NCI-H345 treated with DMSO at 0.1 percent for 48 hours (cell line): ENCODE measurements at regions not wholly inside any gene's neighbourhood (a gene's known extent, or its start where the extent isn't known, plus 50 kb on each side); places are given as distances from the start of the nearest gene placed in this dataset.

Source experiments
- DNase-seq: peaks from one replicate; lab custom pipeline; 2025; ENCODE audit not compliant: unreplicated experiment; lab: John Stamatoyannopoulos, UW

DNA sequence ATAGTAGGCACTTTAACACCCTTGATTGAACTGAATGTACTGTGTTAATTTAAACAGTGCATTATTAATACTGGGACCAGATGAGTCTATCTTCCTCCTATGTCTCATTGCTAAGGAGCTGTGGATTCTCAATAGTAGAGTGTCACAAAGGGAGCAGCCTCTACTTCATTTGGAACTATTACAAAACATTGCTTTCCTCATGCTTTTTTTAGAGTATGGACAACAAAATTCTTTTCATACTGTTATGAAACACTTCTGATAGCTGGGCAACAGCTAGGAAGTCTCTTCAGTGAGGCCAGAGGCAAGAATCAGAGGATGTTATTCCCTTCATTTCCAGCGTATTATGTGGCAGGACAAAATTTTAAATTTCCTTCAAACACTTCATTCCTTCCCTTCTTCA is 160.8 kb downstream of the FBXO8 start:
- no peak for DNase-seq

DNA sequence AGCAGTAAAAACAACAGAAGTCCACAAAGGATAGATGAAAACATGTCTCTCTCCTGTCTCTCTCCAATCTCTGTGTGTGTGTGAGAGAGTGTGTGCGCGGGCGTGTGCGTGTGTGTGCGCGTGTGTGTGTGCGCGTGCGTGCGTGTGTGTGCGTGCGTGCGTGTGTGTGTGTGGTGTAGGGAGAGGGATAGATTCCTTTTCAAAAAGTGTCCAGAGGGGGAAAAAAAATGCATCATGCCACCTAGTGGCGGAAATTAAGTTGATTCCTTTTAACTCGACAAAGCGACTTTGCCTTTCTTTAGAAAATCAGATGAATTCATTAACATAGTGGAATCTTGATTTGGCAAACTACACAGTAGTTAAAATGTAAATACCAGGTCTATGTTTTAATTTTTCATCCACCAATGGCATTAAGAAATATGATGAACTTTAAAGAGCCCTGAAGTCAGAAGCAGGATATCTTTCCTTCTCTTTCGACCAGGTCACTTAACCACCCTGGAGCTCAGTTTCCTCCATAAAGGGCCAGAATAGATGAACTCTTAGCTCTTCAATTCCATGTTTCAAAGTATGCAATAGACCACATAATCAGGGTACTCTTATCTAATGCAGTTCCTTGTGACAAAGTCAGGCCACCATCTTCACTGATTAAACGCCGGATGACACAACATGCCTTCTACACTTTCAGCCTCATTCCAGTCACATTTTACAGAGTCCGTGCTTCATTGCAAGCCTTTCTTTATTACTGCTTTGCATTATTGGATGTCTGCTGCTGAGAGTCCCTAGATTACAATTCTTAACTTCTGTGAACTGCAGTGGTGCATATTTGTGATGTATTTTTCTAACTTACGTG is 162.8 kb downstream of the FBXO8 start:
- DNase-seq: peak; percentile 1

DNA sequence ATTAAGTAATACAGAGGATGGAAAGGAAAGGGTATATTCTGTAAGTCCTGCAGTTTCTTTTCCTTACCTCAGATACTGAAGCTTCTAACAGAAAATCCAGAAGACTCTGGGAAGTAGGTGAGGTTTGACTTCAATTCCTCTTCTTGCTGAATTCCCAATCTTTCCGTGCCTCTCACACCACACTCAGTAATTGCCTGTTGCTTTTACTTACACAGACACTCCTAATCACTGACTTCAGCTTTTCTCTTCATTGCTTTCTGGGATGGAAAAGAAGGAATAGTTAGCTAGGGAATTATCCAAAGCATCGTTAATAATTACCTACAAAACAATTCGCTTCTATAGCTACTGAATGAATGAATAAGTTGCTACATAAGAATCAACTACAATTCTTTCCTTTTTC is 163.6 kb downstream of the FBXO8 start:
- DNase-seq: no peak

DNA sequence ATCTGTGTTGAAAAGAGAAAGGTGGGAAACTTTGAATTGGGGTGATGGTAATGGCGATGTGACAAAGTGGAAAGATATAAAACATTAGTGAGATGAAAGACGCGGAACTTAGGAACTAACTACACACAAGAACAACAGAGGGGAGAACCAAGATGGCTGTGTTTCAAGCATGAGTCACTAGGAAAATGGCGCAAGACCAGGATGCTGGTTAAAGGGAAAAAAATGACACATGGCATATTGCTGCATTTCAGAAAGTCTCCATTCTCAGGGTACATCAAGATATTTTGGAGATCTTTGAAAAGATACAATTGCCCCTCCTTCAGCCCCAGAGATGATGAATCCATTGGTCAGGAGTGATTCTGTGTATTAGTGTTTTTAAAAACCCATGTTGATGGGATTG is 164.4 kb downstream of the FBXO8 start:
- DNase-seq: no peak

DNA sequence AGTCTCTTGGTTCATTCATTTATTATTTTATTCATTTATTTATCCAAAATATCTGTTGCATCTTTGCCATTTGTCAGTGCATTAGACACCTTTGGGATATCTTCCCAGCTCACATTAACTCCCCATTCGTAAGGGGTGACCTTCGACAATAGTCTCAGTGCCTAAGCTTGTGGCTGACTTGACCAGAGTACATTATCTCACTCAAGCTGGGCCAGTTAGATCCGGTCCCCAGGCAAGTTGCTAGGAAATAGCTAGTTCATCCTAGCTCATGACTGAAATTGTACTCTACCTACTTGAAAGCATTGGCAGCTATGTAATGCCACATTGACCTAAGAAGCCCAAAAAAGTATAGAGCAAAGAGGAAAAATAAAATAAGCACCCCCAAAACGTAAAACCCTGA is 165.3 kb downstream of the FBXO8 start:
- no peak for DNase-seq

DNA sequence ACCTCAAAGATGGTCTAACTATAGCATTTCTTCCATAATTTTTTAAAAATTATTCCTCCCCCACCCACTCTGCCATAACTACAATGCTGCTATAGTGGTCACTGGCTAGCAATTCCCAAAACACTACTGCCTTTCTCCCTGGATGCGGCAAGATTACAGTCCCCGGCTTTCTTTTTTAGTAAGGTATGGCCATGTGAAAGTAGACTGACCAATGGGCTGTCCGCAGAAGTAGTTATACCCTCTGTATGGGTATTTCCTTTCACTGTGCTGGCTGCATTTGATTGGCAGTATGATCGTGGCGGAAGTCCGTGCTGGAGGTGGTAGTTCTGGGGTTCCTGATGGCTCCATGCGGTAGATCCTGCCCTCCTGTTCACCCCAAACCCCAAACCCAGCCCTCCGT is 166.0 kb downstream of the FBXO8 start:
- no peak for DNase-seq

DNA sequence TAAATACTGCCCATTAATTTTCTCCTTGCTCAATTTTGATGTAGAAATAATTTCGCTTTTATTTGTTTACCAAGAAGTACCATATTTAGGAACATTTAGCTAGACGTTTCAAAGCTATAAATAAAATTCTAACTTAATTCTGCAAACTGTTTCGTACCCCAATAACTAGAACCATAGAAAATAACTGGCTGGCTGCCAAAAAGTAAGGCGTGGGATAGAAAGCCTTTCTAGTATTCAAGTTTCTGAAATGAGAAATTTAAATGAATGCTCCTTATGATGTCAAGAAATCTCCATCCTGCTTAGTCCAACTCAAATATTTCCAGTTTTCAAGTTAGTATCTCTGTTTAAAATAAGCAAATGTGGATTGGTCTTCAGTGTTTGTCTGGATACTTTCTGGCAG is 167.4 kb downstream of the FBXO8 start:
- no peak for DNase-seq

DNA sequence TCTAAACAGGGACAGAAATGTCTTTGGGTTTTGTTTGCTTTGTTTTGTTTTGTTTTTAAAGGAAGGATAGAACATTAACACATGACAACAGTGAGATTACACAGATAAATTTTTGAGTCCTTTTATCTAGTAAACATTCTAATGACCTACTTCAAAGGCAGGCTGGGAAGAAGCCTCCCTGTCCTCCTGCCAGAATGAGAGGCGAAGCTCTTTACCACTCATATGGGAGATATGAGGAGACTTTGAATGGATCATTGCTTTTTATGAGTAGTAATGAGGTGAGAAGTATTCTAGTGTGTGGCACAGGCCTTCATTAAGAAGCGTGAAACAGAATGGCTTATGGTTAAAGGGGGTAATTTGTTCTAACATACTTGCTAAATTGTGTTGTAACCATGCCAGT is 172.0 kb downstream of the FBXO8 start:
- DNase-seq: no peak

DNA sequence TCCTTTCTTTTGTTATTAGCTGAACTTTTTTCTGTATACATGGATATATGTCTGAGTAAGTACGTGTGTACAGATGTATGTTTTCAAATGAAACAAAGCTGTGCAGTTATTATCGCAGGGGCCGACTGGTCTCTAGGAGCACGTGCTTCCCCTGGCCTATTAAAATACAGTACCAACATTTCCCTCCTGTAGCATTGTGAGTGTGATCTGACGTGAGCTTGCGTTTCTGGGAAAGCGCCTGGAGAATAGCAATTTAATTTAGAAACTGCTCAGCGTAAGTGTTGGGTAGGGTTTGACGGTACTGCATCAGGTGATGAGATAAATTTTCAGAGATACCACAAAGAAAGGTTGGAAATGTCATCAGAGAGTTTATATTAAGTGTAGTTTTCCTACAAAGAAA is 173.3 kb downstream of the FBXO8 start:
- DNase-seq: no peak

DNA sequence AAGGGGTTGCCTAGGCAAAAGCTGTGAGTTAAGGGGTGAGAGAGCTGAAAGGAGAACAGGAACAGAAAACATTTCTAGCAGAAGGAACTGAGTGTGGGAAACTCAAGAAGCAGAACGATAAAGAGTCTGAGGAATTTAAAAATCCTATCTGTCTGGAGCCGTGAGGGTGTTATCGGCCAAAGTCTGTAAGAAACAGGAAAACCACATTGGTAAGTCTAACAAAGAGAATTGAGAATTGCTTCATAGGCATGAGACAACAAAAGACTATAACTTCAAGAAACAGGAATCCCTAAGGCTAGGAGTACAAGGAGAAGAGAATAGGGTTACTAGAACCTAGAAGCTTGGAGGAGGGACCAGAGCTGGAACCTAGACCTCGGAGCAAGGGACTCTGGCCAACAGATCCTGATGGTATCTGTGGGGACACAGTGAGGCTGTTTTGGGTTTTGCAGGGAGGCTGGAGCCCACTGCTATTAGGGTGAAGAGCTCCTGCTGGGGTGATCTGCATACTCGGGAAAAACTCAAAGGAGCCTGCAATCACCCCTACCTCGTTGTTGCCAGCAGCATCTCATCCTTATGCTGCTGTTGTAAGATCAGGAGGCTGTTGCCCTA is 175.6 kb downstream of the FBXO8 start:
- DNase-seq: no peak

DNA sequence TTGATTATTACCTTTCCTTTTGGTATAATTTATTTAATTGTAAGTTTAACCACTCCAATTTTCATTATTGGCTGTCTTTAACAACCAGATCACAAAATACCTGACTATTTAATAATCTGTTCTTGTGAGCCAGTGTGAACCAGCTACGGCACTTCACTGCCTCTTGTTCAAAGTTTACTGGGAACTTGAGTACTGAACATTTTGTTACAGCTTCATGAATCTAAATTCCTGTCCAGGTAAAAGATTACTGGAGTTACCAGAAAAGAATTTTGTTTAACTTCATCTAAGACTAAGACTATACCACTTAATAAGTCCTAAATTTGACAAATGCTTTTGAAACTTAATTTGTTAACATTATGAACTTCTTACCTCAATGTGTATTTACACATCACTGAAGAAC is 178.3 kb downstream of the FBXO8 start:
- DNase-seq: no peak

DNA sequence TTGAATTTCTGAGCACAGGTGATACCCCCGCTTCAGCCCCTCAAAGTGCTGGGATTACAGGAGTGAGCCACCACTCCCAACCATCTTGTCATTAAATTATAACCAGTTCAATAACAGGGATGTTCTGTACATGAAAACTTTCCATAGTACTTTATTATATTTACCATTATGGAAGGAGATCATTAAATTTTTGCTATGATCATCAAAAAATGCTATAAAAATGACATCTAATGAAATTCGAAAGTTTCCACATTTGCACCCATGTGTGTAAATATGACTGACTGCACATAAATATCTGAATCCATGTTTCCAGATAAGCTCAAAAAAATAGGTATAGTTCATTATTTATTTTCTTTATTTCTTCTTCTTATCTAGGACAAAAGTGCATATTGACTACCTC is 182.6 kb downstream of the FBXO8 start:
- no peak for DNase-seq

DNA sequence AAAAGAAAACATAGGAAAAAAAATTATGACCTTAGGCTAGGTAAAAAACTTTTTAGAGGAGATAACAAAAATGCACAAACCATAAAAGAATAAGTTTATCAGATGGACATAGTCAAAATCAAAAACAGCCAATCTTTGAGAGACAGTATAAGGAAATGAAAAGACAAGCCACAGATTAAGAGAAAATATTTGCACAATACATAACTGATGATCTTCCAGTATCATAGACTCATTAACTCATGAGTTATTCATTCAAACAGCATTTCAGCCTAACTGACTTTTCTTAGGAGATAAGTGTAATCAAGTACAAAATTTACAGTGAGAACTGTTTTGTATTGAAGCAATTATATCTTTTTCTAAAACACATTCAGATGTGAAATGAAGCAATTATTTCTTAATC is 183.8 kb downstream of the FBXO8 start:
- no peak for DNase-seq

DNA sequence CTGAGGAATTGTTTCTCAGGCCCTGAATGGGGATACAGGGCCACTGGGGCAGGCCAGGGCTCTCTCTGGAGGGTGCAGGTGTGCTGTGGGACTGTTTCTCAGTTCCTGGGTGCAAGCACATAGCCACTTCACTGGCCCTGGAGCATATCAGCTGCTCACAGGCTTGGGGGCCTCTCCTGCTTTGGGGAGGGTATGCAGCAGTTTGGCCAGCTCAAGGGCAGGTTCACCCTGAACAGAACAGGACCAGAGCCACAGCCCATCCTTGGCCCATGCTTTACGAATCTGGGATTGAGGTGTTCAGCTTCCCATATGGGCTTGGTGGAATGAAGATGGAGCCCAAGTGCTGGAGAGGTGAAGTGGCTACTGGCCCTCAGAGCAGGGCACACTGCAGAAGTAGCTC is 186.5 kb downstream of the FBXO8 start:
- DNase-seq: no peak

DNA sequence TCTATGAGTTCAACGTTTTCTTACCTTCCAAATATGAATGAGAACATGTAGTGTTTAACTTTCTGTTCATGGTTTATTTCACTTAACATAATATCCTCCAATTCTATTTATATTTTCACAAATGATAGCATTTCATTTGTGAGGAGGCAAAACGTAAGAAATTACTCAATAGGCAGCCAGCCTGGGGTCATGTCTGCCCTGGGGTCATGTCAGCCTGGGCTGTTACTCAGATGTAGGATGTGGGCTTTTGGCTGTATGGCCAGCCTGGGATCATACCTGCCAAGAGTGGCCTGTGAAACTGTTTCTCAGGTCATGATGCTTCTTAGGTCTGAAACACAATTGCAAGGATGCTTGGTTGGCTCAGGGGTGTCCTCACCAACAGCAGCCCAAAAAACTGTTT is 187.0 kb downstream of the FBXO8 start:
- DNase-seq: no peak

DNA sequence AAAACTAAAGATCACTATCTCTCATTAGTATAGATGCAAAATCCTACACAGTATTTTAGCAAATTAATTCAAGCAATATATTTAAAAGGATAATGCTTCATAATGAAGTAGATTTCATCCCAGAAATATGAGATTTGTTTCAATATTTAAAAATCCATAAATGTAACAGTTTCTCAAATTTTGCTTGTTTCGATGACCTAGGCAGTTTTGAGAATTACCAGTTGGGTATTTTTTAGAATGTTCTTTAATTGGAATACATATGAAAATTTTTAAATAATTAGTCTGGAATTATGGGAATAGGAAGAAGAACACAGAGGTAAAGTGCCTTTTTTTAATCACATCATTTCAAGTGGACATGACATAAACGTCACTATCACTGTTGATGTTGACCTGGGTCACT is 192.3 kb downstream of the FBXO8 start:
- no peak for DNase-seq

DNA sequence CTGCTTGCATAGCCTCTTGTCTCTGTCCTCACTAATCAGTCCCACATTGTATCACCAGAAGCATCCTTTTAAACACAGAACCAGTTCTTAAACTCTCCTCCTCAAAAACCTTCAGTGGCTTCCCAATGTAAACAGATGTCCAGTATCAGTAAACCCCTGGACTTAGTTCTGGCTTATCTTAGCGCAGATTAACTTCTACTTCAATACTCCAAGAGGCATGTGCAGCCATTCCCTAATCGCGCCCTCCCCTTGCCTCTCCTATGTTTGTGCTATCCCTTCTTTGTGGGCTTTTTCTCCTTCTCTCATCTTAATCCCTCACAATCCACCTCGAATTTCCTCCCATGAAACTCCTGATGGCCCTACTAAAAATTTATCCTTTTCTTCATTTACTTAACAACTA is 193.8 kb downstream of the FBXO8 start:
- no peak for DNase-seq

DNA sequence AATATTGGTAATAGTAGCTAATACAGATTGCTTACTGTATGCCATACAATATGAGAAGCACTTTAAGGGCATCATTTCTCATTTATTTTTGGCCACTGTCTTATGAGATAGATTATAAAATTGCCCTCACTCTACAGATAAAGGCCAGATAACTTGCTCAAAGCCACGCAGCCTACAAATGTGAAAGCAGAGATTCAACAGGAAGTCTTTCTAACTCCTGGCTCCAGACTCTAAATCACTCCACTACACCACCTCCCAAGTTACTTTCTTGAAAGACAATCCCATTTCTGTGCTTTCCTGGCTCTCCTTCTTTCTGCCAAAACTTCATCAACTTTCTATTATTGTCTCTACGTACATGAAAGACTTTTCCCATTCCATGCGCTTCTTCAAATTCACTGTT is 194.7 kb downstream of the FBXO8 start:
- no peak for DNase-seq

DNA sequence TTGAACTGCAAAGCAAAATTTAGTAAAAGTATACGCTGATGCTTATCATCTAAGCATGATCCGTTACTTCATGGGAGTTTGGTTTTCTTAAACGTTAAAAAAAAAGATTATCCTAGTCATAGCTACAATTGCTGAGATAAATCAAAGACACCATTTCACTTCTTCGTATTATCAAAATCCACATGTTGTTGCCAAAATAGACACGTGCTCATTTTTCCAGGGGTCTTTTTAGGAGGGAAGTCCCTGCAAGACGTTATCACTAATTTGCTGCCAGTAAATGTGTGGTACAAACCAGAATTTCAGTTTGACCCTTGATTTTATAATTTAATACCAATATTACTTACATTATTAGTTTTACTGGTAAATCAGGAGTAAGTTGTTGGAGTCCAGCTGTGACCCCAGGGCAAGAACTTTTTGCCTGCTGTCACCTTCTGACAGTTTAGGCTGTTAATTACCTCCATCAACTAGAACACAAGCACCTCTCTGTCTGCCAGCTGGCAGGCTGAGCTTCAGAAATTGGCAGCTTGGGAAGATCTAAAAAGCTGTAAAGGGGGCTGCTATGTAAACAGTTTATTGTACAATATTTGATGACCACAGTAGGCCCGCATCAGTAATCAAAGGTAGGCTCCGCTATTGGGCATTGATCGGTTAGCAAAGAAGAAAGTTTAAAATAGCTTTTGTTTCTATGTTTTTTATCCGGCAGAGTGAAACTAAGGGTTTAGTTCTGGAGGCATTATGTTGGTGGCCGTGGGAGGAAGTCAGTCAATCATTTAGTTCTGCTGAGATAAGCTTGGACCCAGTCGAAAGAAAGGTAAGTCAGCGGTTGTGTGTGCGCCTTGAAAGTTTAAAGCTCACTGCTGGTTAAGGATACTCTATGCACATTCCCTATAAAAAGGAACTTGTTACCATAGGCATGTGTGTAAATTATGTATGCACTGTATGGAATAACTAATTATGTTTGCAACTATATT is 196.4 kb downstream of the FBXO8 start:
- no peak for DNase-seq

DNA sequence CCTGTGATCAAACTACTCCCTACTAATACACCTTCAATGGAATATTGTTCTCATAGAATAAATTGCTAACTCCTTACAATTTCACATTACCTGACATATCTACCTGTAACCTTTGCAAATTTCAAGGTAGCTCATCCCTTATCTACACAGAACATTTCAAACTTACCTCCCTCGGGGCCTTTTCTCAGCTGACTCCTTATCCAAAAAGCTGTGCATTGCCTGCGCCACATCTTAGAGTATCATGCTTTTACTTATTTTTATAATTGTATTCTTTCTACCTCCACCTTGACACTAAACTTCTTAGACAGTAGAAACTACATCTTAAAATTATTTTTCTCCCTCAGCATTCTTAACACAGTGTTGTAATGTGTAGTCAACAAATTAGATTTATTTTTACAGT is 198.5 kb downstream of the FBXO8 start:
- DNase-seq: no peak

DNA sequence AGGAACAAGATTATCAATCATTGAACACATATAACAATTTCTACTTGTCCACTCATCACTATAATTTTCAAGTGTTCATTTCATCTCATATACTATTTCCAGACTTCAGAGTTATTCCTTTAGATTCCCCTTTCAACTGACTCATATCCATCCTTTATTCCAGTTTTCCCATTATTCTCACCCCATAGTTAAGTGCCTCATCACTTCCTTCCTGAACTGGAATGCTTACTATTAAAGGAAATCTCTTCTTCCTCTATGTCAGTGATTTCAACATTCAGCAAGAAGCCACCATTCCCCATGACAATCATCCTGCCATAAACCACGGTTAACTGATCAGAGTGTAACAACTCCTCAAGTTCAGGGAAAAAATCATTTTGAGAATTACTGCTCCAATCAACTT is 198.9 kb downstream of the FBXO8 start:
- no peak for DNase-seq

DNA sequence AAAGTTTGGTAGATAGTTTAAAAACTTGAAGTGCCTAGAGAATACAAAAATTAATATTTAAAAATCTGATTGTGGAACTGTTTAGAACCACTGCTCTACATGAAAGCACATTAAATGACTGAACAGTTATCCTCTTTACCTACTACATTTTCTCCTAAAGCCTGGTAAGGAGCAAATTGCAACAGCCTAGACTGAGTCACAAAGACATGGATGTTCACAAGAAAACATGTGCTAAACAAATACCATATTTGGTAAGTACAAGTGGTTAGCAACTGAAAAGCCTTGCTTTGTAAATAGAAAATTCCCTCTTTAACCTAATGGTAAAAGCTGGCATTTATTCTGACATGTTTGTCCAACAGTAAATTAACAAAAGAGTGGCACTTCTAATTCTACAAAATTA is 203.1 kb downstream of the FBXO8 start:
- no peak for DNase-seq
